HG02973 (cell line): ENCODE measurements at regions not wholly inside any gene's neighbourhood (a gene's known extent, or its start where the extent isn't known, plus 50 kb on each side); places are given as distances from the start of the nearest gene placed in this dataset.

Experiments used
- ATAC-seq: cut with Tn5 transposase; IDR thresholded peaks from one replicate; pipeline ENCODE4 v1.9.1; 2021; ENCODE audit warnings: moderate library complexity; ENCODE audit not compliant: unreplicated experiment

DNA sequence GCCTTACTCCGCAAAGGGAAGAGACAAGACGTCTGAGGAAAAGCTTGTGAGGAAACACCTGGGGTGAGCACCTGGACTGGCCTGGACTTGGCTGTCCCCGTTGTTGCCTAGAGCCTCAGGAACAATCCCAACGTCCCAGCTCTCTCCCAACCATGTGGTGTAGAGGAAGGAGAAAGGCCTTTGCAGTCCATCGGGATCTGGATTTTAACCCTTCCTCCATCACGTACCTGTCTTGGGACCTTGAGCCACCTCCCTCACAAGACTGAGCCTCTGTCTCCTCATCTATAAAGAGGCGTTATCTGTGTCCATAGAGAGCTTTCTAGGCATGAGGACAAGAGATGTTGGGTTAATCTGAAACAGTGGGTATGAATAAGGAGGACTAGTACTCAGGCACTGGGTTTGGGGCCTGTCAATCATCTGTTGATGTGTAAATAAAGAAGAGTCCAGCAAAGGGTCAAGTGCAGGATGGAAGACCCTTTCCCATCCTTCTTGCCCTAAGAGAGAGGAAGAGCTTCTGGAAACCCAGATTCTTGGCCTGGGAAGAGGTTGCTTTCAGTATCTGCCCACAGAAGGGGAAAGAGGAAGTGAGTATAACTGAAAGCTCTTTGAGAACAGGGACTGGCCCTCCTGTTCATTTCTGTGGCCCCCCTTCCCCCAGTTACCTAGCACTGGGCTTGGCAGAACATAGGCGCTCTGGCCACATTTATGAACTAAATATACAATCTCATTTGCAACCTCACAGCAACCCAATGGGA, 137.1 kb downstream of the PJA1 start:
- peak; percentile 94 for ATAC-seq

DNA sequence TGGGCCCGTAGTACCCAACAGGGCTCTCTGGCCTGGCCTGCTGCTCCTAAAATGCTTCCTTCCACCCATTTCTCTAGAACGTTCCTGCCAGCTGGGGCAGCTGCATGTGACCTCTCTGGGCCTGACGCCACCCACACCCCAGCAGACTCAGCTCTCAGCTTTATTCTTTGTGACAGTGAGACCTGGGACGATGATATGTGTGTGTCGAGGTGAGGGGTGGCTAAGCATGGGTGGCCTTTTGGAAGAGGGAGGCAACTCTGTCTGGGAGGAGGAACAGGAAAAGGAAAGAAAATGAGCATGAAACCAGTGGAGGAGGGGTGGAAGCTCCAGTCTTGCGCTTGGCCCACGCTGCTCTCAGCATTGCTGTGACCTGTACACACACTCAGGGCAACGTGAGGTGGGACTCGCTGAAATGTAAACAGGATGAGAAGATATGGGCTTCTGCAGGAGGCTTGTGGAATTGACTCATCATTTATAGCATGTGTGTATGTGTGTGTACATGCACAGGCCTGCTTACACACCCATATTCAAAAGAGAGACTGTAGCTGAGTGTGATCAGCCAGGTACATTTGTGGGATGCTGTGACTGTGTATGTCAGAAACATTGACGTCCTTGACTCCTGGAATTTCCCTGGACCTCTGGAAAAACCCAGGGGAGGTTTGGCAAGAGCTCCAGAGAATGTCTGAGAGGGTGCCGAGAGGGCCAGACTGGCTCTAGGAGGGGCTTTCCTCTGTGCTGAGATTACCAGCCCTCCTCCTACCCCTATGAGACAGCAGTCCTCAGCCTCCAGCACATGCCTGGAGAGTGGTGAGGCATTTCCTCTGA, 137.9 kb downstream of the PJA1 start:
- ATAC-seq: peak; percentile 49

DNA sequence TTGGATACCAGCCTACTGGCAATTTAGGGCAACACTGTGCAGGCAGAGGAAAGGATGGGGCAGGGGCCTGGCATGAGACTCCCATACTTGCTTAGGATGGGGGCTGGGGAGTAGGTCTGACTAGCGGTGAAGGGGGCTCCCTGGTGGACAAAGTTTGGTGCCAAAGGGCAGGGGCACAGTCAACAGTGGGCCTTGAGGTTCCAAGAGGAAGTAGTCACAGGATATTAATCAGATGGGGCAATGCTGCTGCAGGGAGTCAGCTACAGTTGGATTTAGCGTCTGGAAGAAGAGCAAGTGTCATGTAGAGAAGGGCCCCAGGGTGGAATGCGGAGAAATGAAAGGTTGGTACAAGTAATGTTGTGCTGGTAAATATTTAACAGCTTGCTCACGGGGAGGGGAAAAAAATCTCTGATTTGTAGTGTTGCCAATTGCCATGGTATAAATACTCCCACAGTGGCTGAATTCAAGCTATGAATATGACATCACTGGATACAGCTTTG, 139.4 kb downstream of the PJA1 start:
- no peak for ATAC-seq

DNA sequence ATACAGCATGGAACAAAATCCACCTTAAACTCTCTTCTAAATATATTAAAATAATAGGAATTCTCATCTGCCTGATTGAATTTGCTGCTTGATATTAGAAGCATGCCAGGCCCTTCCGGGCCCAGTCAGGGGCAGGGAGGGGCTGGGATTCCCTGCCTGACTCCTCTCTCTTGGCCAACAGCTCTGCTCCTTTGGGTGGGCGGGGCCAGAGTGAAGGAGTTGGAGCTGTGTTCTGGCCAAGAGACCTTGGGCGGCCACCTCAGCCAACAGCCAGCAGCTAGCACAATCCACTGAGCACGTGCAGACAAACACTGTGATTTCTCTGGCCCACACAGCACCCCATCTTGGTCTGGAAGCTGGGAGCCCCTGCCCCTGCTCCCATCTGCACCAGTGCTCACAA, 140.3 kb downstream of the PJA1 start:
- ATAC-seq: no peak

DNA sequence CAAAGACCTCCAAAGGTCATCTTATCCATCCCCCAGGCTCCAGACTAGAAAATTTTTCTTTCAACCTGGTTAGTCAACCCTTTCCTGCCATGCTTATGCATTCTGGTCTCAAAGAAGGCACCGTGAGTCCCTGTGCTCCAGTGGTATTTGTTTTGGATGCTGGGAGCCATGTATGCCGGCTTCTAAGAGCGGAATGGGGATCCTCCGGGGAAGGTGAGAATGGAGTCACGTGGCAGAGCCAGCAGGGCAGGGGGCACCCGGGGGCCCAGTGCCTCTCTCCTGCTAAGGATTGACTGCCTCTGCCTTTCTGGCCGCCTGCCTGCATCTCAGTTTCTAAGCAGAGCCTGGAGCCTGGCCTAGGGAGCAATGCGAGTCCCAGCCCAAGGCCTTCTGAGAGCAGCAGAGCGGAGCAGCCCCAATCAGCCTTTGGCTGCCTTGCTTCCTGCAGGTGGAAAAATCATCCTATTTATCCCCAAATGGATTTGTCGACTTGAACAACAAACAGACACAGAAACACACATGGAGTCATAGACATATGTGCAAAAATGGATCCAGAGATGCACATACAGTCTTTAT, 141.0 kb downstream of the PJA1 start:
- ATAC-seq: no peak

DNA sequence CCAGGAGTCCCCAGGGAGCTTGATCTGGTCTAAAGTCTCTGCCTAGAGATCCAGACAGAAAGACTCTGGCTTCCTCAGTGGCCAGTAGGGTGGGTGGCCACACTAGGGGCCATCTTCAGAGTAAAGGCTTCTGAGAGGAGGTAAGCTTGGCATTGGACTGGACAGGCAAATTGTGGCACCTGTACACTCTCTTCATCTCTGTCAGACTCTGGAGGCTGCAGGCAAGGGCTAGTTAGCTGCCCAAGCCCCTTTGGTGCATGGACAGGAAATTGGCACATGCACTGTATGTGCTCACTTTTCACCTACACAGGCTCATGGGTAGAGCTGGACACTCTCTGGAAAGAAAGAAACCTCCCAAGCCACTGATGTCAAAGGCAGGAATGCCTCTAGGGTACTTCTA, 142.8 kb downstream of the PJA1 start:
- no peak for ATAC-seq

DNA sequence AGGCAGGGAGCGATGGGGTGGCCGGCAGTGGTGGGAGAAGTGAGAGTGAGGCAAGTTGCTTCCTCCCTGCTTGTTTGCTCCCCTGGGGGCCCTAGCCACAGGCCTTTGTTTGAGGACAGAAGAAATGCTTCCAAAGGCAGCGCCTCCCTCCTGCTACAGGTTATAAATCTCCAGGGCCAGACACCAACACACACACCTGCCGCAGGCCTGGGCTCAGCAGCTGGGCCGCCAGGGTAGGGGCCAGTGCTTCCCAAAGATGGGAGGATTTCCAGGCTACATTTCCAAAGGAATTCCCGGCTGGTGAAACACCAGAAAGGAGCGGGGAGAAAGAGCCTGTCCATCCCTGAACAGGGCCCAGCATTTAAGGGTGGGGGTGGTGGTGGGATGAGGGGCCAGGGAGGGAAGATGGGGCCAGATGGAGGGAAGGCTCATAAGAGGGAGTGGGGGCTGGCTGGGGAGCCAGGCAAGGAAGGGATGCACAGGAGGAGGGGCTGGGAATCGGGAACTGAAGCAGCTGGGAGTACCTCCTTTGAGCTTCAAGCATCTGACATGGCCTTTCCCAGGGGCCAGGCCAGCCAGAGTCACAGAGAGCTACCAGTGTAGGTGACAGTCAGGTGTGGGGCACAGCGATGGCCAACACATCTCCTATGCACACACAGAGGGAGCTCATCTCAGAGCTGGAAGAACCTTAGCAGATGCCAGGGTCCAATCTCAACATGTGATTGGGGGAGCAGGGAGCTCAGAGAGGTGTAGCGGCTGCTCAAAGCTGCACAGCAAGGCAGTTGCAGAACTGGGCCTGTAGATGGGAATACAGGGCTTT, 143.9 kb downstream of the PJA1 start:
- no peak for ATAC-seq

DNA sequence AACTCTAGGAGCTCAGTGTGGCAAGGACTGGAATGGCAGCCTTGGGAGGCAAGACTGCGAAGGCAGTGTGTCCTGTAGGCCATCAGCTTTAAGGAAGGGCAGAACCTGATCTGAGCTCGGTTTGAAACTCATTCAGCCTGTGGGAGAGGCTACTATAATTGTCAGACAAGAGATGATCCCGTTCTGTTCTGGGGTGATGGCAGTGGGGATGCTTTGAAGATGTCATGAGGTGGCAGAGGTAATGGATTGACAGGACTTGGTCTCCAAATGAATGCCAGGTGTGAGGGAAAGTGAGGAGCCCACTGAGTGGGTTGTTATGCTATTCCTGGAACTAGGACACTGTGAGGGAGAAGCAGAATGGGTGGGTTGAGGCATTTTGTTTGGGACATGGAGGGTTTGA, 144.9 kb downstream of the PJA1 start:
- ATAC-seq: no peak

DNA sequence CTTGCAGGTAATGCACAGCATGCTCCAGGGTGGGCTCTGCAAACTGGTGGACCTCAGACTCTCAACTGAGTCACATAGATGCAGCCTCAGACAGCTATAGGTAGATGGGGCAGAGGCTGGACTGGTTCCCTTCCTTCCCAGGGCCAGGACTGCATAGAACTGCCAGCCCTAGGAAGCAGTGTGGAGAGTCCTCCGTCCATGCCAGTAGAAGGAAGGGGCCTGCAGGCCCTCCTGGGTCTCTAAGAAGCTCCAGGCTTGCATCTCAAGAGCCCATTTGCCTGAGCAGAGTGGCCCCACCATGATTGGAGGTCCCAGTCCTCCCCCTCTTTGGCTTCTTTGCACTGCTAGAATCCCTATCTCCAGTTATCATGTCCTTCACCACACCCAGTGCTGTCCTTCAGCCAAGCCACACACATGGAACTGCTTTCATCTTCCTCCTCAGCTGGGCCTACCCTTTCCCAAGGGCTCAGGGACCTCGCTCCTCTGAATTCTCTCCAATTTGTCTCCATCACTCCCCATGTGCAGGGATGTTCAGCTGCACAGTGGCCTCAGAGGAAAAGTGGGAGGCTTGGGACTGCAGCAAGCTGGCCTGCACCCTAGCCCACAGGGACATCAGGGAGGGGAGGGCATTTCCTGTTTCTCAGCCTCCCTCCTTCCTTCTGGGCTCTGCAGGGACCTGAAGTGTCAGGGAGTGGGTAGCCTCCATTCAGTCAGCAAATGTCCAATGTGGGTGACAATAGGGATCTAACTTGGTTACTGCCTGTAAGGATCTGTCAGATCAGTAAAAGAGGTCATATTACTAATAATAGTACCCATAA, 146.0 kb downstream of the PJA1 start:
- no peak for ATAC-seq

DNA sequence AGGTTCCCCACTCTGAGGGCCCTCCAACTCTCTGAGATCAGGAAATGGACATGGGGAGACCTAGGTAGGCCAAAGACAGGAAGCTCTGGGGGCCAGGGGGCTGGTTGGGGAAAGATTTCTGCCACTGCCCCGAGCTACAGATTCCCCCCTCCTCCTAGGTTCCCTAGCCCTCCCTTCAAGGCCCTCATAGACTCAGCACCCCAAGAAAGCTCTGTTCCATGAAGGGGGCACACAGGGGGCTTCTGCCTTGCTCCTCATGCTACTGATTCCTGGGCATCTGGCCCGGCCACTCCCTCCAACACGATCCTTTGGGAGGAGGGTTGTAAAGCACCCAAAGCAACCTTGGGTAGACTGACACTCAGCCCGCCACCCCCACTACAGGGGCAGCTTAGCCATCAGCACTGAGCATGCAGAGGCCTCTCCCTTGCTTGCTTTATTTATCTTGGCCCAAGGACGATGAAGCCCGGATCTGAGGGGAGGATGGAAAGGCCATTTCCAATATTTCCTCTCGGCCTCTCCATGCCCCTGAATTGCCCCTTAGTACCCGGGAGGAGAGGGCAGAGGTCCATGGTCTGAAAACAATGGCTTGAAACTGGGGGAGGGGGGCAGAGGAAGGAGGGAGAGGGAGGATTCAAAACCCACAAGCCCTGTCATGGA, 146.7 kb downstream of the PJA1 start:
- no peak for ATAC-seq

DNA sequence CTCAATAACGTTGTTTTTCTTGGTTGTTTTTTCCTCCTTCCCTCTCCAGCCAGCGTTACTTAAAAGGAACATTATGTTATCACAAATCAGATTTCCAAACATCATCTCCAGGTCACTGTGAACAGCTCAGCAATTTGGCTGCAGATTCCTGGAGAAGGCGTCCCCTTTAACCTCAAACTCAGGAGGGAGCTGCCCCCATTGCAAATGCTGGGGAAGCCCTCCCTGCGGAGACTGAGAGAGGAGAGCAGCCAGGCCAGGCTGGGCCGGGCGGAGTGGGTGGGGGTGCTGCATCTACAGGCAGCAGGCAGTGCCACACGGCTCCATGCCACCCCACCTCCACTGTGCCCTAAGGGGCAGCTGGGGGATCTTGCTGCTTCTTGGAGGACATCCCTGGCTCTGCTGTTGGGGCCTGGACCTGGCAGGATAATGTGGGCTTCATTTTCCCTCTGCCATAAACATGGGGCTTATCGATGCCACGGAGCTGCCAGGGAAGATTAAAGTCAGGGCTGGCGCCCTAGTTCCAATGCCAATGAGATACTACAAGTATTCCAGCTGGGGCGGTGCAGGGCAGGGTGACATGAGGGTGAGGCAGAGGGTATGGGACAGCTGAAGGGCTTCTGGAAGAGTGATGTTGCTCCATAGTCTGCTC, 148.8 kb downstream of the PJA1 start:
- no peak for ATAC-seq

DNA sequence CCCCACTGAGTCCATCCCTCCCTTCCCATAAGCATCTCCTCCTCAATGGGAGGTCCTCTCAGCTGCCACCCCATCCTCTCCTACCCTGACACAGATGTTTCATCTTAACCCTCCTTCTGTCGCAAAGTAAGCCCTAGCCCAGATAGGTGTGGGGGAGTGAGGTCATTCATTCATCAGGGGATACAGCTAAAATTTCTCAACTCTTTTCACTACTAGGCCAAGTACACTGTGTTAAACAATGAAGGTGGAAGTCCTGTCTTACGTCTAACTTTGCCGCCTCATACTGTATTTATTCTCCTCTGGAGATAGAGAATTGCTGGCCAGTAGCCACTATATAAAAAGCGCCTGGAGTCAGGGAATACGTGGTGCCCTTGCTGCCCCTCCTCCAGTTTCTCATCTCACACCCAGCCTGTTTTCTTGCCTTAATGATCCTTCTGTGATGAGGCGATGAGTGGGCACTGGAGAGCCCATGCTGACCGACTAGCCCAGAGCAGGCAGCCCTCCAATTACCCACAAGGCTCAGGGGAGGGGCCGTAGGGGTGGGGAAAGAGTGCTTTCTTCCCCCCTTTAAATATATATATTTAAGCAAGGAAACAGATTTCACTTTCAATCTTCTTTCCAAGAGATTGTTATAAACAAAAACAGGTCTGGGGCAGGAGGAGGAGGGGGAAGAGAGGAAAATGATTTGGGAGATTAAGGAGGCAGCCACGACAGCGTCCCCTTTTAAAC, 149.5 kb downstream of the PJA1 start:
- no peak for ATAC-seq

DNA sequence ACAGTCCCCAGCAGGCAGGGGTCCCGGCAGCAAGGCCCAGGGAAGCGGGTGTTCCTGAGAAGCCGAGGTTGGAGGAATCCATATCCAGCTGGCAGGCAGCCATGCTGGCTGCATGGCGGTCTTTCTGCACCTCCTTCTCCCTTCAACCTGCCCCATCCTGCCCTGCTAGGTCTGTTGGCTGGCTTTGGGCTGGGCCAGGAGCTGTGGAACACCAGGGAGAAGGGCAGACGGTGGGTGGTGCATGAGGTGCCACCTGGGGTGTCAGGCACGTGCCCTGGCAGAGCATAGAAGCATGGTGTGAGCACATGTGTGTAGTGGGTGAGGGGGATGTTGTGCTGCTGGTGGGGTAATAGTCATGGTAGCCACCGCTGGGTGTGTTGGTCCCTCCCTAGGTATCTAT, 150.1 kb downstream of the PJA1 start:
- ATAC-seq: no peak

DNA sequence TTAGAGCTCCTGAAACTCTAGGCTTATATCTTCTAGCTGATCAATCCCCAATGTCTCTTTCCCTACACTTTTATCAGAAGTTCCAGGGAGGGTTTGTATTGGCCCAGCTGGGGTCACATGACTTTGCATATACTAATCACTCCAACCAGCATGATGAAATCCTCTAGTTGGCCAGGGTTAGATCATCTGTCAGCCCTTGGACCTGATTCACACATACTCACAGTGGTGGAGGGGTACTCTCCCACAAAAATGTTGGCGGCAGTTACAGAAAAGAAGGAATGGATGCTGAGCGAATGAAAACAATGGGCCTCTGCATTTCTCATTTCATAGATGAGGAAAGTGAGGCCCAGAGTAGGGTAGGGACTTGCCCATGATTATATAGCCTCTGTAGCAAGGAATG, 151.1 kb downstream of the PJA1 start:
- ATAC-seq: no peak

DNA sequence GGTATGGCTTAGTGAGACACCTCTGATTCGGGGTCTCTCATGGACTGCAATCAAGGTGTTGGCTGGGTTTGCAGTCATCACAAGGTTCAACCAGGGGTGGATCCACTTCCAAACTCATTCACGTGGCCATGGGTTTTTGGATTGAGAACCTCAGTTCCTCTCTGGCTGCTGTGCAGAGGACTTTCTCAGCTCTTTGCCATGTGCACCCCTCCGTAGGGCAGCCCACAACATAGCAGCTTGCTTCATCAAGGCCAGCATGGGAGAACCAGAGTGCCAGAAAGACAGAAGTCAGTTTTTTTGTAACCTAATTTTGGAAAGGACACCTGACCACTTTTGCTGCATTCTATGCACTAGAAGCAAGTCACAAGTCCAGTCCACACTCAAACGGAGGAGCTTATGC, 154.9 kb downstream of the PJA1 start:
- no peak for ATAC-seq

DNA sequence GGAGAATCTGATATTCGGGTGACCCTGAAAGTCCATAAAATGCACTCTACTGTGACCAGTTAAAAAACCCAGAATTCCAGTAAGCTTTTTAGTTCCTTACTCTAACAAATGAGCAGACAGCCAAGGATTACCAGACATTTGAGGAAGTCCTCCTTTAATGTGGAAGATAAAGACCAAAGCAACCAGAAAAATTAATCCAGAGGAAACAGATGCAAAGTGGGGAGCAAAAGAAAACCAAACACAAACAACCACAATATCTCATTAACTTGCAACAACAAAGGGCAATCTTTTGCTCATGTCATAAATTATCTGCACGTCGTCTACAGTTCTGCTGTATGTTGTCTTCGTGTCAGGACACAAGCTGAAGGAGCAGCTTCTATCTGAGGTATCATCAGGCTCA, 164.4 kb downstream of the PJA1 start:
- ATAC-seq: no peak

DNA sequence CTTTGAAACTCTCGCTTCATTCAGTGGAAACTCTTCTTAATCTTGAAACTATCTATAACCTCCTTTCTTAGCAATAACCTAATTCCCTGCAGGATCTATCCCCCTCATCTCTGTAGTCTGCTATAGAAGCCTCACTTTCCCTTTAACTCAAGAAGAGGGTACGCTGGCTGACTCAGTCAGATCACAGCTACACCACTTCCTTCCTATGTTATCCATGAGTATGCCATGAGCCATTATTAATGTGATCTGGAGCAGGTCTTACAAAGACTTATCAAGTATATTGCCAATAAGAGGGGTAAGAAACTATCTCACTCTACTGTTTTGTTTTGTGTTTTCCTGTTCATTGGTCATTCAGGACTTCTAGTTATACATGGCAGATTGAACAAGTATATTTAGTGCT, 165.3 kb downstream of the PJA1 start:
- ATAC-seq: no peak

DNA sequence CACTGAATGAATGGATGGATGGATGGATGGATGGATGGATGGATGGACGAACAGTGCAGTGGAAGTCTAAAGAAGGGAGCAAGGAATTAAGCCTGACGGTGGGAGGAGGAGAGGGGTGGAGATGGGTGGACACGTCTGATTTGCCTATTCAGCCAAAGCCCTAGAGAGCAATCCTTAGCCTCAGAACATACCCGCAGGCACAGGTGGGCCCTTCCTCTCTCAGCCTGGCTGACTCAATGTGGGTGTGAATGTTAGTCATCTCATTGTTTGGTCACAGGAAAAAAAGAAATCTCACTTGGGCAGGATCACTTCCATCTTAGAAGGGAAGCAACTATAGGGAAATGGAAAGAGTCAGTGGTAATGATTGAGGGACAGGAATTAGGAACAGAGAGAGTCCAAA, 165.9 kb downstream of the PJA1 start:
- ATAC-seq: no peak

DNA sequence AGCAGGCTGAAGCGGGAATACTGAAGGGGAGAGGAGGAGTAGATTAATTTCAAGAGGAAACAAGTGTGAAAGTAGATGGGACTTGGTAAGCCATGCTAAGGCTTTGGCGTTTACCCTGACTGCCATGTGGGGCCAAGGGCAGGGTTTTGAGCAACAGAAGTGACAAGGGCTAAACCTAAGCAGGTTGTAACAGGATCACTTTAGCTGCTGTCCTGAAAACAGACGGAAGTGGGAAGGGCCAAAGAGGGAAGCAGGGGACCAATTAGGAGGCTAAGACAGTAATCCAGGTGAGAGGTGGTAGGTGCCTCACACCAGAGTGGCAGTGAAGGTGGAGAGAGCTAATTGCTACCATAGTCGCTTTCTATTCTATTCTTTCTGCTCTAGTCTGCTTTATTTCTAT, 166.5 kb downstream of the PJA1 start:
- ATAC-seq: no peak
